ENCODE measurements at regions not wholly inside any gene's neighbourhood (a gene's known extent, or its start where the extent isn't known, plus 50 kb on each side); places are given as distances from the start of the nearest gene placed in this dataset.

DNA sequence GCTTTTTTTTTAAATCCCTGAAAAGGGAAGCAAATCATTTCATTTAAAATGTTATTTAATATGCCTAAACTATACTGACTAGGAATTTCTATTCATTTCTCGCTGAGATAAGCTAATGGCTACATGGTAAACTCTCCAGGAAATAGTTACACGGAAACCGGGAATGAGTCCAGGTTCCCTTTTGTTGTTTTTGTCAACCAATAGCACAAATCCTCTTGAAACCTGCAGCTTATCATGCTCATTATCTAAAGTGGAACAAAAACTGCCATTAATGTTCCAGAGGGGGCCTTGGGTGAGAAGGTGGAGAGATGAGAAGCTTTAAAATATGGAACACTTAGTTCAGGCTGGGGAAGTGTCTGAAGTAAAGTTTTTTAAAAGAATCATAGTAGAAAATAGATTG lies 113.5 kb upstream of the ALCAM start:
- no peaks in the 10 kb centered on the region for H4K20me1 ChIP-seq (ENCODE audit: low read depth)
- H3K4me3 ChIP-seq: no peak overlapping the region
- Mint-ChIP-seq H3K27ac (no peak overlapping the region), H3K9me3 (peaks cover 15% of the 10 kb centered on the region), H3K4me1 (peaks cover 7% of the 10 kb centered on the region), H3K27me3 (ENCODE audit: insufficient read depth, low read depth) (no peaks in the 10 kb centered on the region), H3K4me3 (no peak overlapping the region), H3K36me3 (no peaks in the 10 kb centered on the region)
- H3K27me3 ChIP-seq: no peaks in the 10 kb centered on the region
- peaks cover 5% of the 10 kb centered on the region for H3K36me3 ChIP-seq
- no peak overlapping the region for H3K9ac ChIP-seq
- no peaks in the 10 kb centered on the region for H3K79me2 ChIP-seq (ENCODE audit: low read depth)
- H3K27ac ChIP-seq: peak overlapping the region; percentile 75
- peak overlapping the region; percentile 61 for H3K4me2 ChIP-seq
- no peak for TF ChIP-seq EZH2 (IDR thresholded peaks at IDR 0.05)
- TF ChIP-seq, protein P1, sequence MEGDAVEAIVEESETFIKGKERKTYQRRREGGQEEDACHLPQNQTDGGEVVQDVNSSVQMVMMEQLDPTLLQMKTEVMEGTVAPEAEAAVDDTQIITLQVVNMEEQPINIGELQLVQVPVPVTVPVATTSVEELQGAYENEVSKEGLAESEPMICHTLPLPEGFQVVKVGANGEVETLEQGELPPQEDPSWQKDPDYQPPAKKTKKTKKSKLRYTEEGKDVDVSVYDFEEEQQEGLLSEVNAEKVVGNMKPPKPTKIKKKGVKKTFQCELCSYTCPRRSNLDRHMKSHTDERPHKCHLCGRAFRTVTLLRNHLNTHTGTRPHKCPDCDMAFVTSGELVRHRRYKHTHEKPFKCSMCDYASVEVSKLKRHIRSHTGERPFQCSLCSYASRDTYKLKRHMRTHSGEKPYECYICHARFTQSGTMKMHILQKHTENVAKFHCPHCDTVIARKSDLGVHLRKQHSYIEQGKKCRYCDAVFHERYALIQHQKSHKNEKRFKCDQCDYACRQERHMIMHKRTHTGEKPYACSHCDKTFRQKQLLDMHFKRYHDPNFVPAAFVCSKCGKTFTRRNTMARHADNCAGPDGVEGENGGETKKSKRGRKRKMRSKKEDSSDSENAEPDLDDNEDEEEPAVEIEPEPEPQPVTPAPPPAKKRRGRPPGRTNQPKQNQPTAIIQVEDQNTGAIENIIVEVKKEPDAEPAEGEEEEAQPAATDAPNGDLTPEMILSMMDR (IDR thresholded peaks at IDR 0.05): no peak
- TF ChIP-seq EZH2phosphoT487 (IDR thresholded peaks at IDR 0.05): no peak
- H3K4me1 ChIP-seq: peaks cover 24% of the 10 kb centered on the region
- peaks cover 6% of the 10 kb centered on the region for H3K9me3 ChIP-seq (ENCODE audit: low read depth)
- peak; percentile 38 for DNase-seq (ENCODE audit: low spot score)
- H3F3A ChIP-seq (ENCODE audit: low read depth): peaks cover 21% of the 10 kb centered on the region
- no peak overlapping the region for H2AFZ ChIP-seq (replicated peaks)

GRCh38 chr3:105254154-105254553 lies 112.6 kb upstream of the ALCAM start:
- Histone ChIP-seq H3K36me3 (peaks cover 5% of the 10 kb centered on the region), H3K9ac (no peak overlapping the region), H3F3A (ENCODE audit: low read depth) (peaks cover 21% of the 10 kb centered on the region), H3K9me3 (ENCODE audit: low read depth) (peaks cover 6% of the 10 kb centered on the region), H3K4me2 (peak overlapping the region; percentile 61), H3K4me3 (no peak overlapping the region), H3K27me3 (no peaks in the 10 kb centered on the region), H3K79me2 (ENCODE audit: low read depth) (no peaks in the 10 kb centered on the region), H2AFZ (replicated peaks) (no peak overlapping the region), H3K27ac (peak overlapping the region; percentile 75), H4K20me1 (ENCODE audit: low read depth) (no peaks in the 10 kb centered on the region), H3K4me1 (peaks cover 24% of the 10 kb centered on the region)
- DNase-seq (ENCODE audit: low spot score): no peak
- Mint-ChIP-seq H3K9me3 (peaks cover 15% of the 10 kb centered on the region), H3K36me3 (no peaks in the 10 kb centered on the region), H3K27ac (no peak overlapping the region), H3K4me1 (peaks cover 7% of the 10 kb centered on the region), H3K27me3 (ENCODE audit: insufficient read depth, low read depth) (no peaks in the 10 kb centered on the region), H3K4me3 (no peak overlapping the region)
- TF ChIP-seq EZH2phosphoT487 (IDR thresholded peaks at IDR 0.05) (no peak), EZH2 (IDR thresholded peaks at IDR 0.05) (no peak)
- TF ChIP-seq, protein P1 (IDR thresholded peaks at IDR 0.05): no peak

- H3F3A ChIP-seq (ENCODE audit: low read depth): peaks cover 21% of the 10 kb centered on the region
- peaks cover 10% of the 10 kb centered on the region for H3K9me3 Mint-ChIP-seq
- peaks cover 6% of the 10 kb centered on the region for H3K9me3 ChIP-seq (ENCODE audit: low read depth)
- H3K9ac ChIP-seq: no peak overlapping the region
- H3K4me3 ChIP-seq: no peak overlapping the region
- H3K79me2 ChIP-seq (ENCODE audit: low read depth): no peaks in the 10 kb centered on the region
- H2AFZ ChIP-seq (replicated peaks): no peak overlapping the region
- no peak overlapping the region for H3K4me3 Mint-ChIP-seq
- no peak overlapping the region for H3K27ac ChIP-seq
- no peaks in the 10 kb centered on the region for H3K27me3 ChIP-seq
- no peaks in the 10 kb centered on the region for H4K20me1 ChIP-seq (ENCODE audit: low read depth)
- H3K4me1 Mint-ChIP-seq: peaks cover 7% of the 10 kb centered on the region
- peaks cover 5% of the 10 kb centered on the region for H3K36me3 ChIP-seq
- H3K4me1 ChIP-seq: peaks cover 24% of the 10 kb centered on the region
- no peak overlapping the region for H3K4me2 ChIP-seq
- no peaks in the 10 kb centered on the region for H3K36me3 Mint-ChIP-seq
- DNase-seq (ENCODE audit: low spot score): no peak
- H3K27me3 Mint-ChIP-seq (ENCODE audit: insufficient read depth, low read depth): peaks cover under 1% of the 10 kb centered on the region
- TF ChIP-seq, protein P1 (IDR thresholded peaks at IDR 0.05): no peak
- TF ChIP-seq EZH2phosphoT487 (IDR thresholded peaks at IDR 0.05) (no peak), EZH2 (IDR thresholded peaks at IDR 0.05) (no peak)
- no peak overlapping the region for H3K27ac Mint-ChIP-seq
Observed at GRCh38 chr3:105255350-105255749, 111.4 kb upstream of the ALCAM start.

All from neural progenitor cell (in vitro differentiated cells).